ENCODE measurements at regions not wholly inside any gene's neighbourhood (a gene's known extent, or its start where the extent isn't known, plus 50 kb on each side); places are given as distances from the start of the nearest gene placed in this dataset.

DNA sequence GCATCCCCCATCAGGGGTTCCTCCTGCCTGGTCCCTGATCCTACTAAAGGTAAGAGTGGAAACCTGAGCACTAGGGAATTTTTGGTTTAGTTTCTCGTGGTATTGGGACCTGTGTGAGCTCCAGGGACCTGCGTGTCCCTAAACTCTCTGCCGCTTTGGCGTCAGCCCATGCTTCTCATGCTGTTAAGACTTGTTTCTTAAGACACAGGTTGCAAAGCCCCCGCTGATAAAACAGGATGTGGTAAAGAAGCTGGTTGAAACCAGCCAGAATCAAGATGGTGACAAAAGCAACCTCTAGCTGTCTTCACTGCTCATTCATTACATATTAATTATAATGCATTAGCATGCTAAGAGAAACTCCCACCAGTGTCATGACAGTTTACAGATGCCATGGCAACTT is 64.6 kb downstream of the LYZL4 start:
- DNase-seq (ENCODE audit: low spot score in 2 of 2) = no peak
- Histone ChIP-seq H3K4me3 (no peak overlapping the region), H3K27ac (no peak overlapping the region), H3K9me3 (no peaks in the 10 kb centered on the region), H3K27me3 (no peaks in the 10 kb centered on the region), H3K36me3 (no peaks in the 10 kb centered on the region), H3K4me1 (no peaks in the 10 kb centered on the region)
- intact Hi-C loops (cut with DNase I; ENCODE audit: low total_unique reads) = no loop called here
- TF ChIP-seq POLR2A (IDR thresholded peaks at IDR 0.05) (no peak), POLR2AphosphoS5 (IDR thresholded peaks at IDR 0.05) (no peak)
- TF ChIP-seq, protein P1, sequence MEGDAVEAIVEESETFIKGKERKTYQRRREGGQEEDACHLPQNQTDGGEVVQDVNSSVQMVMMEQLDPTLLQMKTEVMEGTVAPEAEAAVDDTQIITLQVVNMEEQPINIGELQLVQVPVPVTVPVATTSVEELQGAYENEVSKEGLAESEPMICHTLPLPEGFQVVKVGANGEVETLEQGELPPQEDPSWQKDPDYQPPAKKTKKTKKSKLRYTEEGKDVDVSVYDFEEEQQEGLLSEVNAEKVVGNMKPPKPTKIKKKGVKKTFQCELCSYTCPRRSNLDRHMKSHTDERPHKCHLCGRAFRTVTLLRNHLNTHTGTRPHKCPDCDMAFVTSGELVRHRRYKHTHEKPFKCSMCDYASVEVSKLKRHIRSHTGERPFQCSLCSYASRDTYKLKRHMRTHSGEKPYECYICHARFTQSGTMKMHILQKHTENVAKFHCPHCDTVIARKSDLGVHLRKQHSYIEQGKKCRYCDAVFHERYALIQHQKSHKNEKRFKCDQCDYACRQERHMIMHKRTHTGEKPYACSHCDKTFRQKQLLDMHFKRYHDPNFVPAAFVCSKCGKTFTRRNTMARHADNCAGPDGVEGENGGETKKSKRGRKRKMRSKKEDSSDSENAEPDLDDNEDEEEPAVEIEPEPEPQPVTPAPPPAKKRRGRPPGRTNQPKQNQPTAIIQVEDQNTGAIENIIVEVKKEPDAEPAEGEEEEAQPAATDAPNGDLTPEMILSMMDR (IDR thresholded peaks at IDR 0.05) = no peak

DNA sequence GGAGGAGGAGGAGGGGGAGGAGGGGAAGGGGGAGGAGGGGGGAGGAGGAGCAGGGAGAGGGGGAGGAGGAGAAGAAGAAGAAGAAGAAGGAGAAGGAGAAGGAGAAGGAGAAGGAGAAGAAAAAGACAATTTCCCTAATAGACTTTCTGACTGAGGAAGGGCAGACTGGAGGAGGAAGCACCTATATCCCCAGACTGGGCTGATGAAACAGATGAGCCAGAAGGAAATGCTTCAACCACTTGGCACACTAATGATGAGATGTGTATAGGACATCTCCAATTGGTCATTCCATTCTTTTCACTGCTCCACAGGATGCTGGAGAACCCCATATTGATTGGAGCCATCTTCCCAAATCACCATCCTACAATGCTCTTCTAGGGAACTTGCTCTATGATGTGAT is 69.9 kb downstream of the LYZL4 start:
- intact Hi-C loops (cut with DNase I; ENCODE audit: low total_unique reads) = no loop called here
- TF ChIP-seq, protein P1 (IDR thresholded peaks at IDR 0.05) = no peak
- TF ChIP-seq POLR2AphosphoS5 (IDR thresholded peaks at IDR 0.05) (no peak), POLR2A (IDR thresholded peaks at IDR 0.05) (no peak)
- no peaks in the 10 kb centered on the region for H3K36me3 ChIP-seq
- no peak overlapping the region for H3K27ac ChIP-seq
- no peaks in the 10 kb centered on the region for H3K27me3 ChIP-seq
- H3K4me1 ChIP-seq = no peaks in the 10 kb centered on the region
- H3K4me3 ChIP-seq = no peak overlapping the region
- no peak for DNase-seq (ENCODE audit: low spot score in 2 of 2)
- H3K9me3 ChIP-seq = no peaks in the 10 kb centered on the region

DNA sequence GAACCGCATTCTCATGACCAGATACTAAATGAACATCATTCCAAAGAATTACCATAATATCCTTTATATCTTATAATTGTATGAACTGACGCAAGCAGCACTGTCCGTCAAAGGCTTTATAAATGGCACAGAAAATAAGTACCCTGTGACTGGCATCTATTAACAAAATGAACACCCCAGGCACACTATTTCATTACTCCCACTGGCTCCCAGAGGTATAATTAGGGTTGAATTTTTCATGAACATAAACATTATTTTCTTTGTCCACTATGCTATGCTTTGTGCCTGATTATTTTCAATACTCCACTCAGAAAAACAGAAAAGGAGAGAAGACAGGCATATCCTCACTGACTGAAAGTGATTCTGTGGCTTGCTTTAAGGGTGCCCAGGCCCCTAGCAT is 71.1 kb downstream of the LYZL4 start:
- H3K27me3 ChIP-seq = no peaks in the 10 kb centered on the region
- H3K36me3 ChIP-seq = no peaks in the 10 kb centered on the region
- no peak for DNase-seq (ENCODE audit: low spot score in 2 of 2)
- no peaks in the 10 kb centered on the region for H3K4me1 ChIP-seq
- intact Hi-C loops (cut with DNase I; ENCODE audit: low total_unique reads) = loop anchor here (5.0 kb wide), 1 partner anchor 327 kb away; no protein-coding TSS in a partner anchor
- no peaks in the 10 kb centered on the region for H3K9me3 ChIP-seq
- H3K27ac ChIP-seq = no peak overlapping the region
- TF ChIP-seq, protein P1 (IDR thresholded peaks at IDR 0.05) = no peak
- no peak for TF ChIP-seq POLR2AphosphoS5 (IDR thresholded peaks at IDR 0.05)
- no peak for TF ChIP-seq POLR2A (IDR thresholded peaks at IDR 0.05)
- H3K4me3 ChIP-seq = no peak overlapping the region

DNA sequence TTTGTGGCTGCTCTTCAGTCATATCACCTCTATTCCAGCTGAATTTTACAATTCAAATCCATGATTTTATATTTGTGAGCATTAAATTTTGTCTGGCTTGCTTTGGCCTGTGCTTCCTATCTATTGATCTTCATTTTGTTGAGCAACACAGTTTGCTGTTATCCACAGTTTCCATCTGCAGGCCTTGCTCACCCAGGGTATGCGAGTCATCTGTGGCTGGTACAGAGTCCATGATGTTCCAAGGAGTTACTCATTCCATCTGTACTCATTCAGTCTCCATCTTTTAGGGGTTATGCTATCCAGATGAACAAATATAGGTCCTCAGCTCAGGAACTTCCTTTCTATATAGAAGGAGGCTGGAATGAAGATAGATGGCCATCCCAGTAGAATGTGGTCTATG is 70.1 kb upstream of the CCK start:
- no peak overlapping the region for H3K27ac ChIP-seq
- intact Hi-C loops (cut with DNase I; ENCODE audit: low total_unique reads) = loop anchor here (5.0 kb wide), 1 partner anchor 324 kb away; no protein-coding TSS in a partner anchor
- H3K36me3 ChIP-seq = no peaks in the 10 kb centered on the region
- H3K27me3 ChIP-seq = no peaks in the 10 kb centered on the region
- TF ChIP-seq POLR2A (IDR thresholded peaks at IDR 0.05) (no peak), POLR2AphosphoS5 (IDR thresholded peaks at IDR 0.05) (no peak)
- TF ChIP-seq, protein P1 (IDR thresholded peaks at IDR 0.05) = no peak
- H3K4me3 ChIP-seq = no peak overlapping the region
- no peaks in the 10 kb centered on the region for H3K4me1 ChIP-seq
- DNase-seq (ENCODE audit: low spot score in 2 of 2) = no peak
- no peaks in the 10 kb centered on the region for H3K9me3 ChIP-seq

DNA sequence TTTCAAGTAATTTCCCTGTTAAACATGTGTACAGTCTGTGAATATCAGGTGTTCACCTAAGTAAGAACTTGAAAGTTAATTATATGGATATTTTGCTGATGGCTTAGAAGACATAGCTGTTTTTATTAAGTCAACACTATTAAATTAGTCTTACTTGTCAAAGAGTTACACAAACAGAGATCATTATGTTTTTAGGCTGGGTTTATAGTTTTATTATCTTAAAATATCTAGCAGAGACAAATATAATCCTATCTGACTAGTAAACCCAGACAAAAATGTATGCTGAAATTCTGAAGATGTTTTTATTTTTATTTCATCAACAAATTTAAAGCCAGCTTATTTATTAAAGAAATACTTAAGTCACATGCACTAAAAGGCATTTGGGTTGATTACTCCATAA is 51.2 kb upstream of the CCK start:
- H3K4me1 ChIP-seq = no peaks in the 10 kb centered on the region
- no peak for DNase-seq (ENCODE audit: low spot score in 2 of 2)
- intact Hi-C loops (cut with DNase I; ENCODE audit: low total_unique reads) = no loop called here
- no peak overlapping the region for H3K4me3 ChIP-seq
- H3K9me3 ChIP-seq = peaks cover 4 to 40% of the 10 kb centered on the region in 2 donors
- no peaks in the 10 kb centered on the region for H3K27me3 ChIP-seq
- TF ChIP-seq, protein P1 (IDR thresholded peaks at IDR 0.05) = no peak
- no peak for TF ChIP-seq POLR2AphosphoS5 (IDR thresholded peaks at IDR 0.05)
- no peak for TF ChIP-seq POLR2A (IDR thresholded peaks at IDR 0.05)
- no peak overlapping the region for H3K27ac ChIP-seq
- no peaks in the 10 kb centered on the region for H3K36me3 ChIP-seq

All from breast epithelium (tissue), 4 donors.